Spleen (tissue), 11 donors: ENCODE measurements at regions not wholly inside any gene's neighbourhood (a gene's known extent, or its start where the extent isn't known, plus 50 kb on each side); places are given as distances from the start of the nearest gene placed in this dataset.

Experiments
- DNase-seq: peaks from one replicate; pipeline ENCODE4 v3.0.0-alpha.2; 2020
- H3K27ac ChIP-seq, 8 donors: fragments of 200-600 bp; sonication (generic) in 7 of 8; 1 replicate in 4 of 8; 2 replicates in 4 of 8; pipeline versions ENCODE4 v1.5.0 to v1.8.0; 2016 to 2021; ENCODE audit warnings: inconsistent platforms in 4 of 8, mild to moderate bottlenecking in 4 of 8, moderate library complexity in 1 of 8
- H3K27me3 ChIP-seq, 7 donors: fragments of 200-600 bp; sonication (generic) in 6 of 7; replicated peaks in 1 of 7; 1 replicate in 4 of 7; 2 replicates in 3 of 7; pipeline versions ENCODE4 v1.5.0 to v1.8.0; 2016 to 2021; ENCODE audit warnings: inconsistent platforms in 3 of 7, mild to moderate bottlenecking in 1 of 7
- H3K36me3 ChIP-seq, 6 donors: fragments of 200-600 bp; sonication (generic) in 5 of 6; 1 replicate in 4 of 6; 2 replicates in 2 of 6; pipeline versions ENCODE4 v1.5.0 to v1.8.0; 2016 to 2021; ENCODE audit warnings: inconsistent platforms in 2 of 6
- H3K4me1 ChIP-seq, 6 donors: fragments of 200-600 bp; sonication (generic) in 5 of 6; 1 replicate in 3 of 6; 2 replicates in 3 of 6; pipeline versions ENCODE4 v1.5.0 to v1.8.0; 2016 to 2021; ENCODE audit warnings: inconsistent platforms in 3 of 6
- H3K4me3 ChIP-seq, 8 donors: fragments of 200-600 bp; sonication (generic) in 7 of 8; 1 replicate in 4 of 8; 2 replicates in 4 of 8; pipeline versions ENCODE4 v1.5.0 to v1.8.0; 2016 to 2021; ENCODE audit warnings: inconsistent platforms in 4 of 8, mild to moderate bottlenecking in 4 of 8, moderate library complexity in 2 of 8
- H3K9me3 ChIP-seq, 8 donors: fragments of 200-600 bp; sonication (generic) in 7 of 8; 1 replicate in 4 of 8; 2 replicates in 4 of 8; pipeline versions ENCODE4 v1.5.0 to v1.8.0; 2016 to 2021; ENCODE audit warnings: inconsistent platforms in 4 of 8
- POLR2A ChIP-seq, 3 donors: fragments of 450-650 bp; IDR thresholded peaks; one replicate each; pipeline ENCODE4 v1.5.1; 2017; ENCODE audit warnings: antibody characterized with exemption in 3 of 3, mild to moderate bottlenecking in 1 of 3
- POLR2AphosphoS5 ChIP-seq, 3 donors: sonication (generic); formaldehyde crosslinking; IDR thresholded peaks; one replicate each; pipeline ENCODE4 v1.5.1; 2017; ENCODE audit warnings: antibody characterized with exemption in 3 of 3
- whole genome bisulfite sequencing, 5 donors: extraction: QIAGEN DNeasy Blood & Tissue Kit in 3 of 5; methylation state at CpG; one replicate each; pipeline versions ENCODE4 v1.1.5 to v1.1.7; 2013 to 2018; 5-methylcytosine and 5-hydroxymethylcytosine counted together
- intact Hi-C: fragments of 100-400 bp; cut with DNase I; formaldehyde crosslinking; loops from one replicate; pipeline ENCODE4 v1.15.0; 2023; ENCODE audit warnings: low total_unique reads
- TF ChIP-seq, protein P1 (sequence below), 11 experiments: fragments of 200-600 bp in 7 of 11; fragments of 450-650 bp in 4 of 11; sonication (generic) in 4 of 11; IDR thresholded peaks in 8 of 11; conservative IDR thresholded peaks in 3 of 11; 1 replicate in 7 of 11; 2 replicates in 4 of 11; pipeline versions ENCODE4 v1.4.0 to v1.8.0; 2016 to 2021; ENCODE audit warnings: antibody characterized with exemption in 11 of 11, inconsistent platforms in 4 of 11, mild to moderate bottlenecking in 1 of 11
- donor health status: healthy with polysubstance abuse.
- donor health status: DM: no; HTN: no; CAD: no; lungs with moderate emphysema.
- donor health status: DM: no; HTN: no; CAD: no.
- donor health status: Bipolar disorder and iron deficiency.
- donor health status: healthy.
- donor health status: DM: no; HTN: no; CAD: no.
- donor health status: DM: yes; HTN: yes; CAD: no.

DNA sequence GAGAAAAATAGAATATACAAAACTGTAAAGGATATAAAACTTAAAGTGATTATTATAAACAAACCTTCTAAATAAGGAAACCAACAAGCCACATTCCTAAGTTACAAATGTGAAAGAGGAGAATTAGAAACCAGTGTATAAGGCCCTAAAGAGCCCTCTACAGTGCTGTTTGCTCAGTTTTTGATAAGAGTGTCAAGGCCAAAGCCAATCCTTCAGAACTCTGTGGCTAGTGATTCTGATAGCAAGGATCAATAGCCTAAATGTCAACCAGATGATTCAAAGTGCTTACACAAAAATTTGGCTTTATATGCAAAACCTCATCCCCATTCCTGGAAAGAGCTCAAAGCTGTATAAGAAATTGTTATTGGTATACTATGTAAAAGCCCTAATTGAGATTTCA, 104.6 kb upstream of the HTR1E start:
- DNase-seq, result no peak
- no peak for TF ChIP-seq POLR2A (IDR thresholded peaks at IDR 0.05)
- no peak for TF ChIP-seq POLR2AphosphoS5 (IDR thresholded peaks at IDR 0.05)
- TF ChIP-seq, protein P1, sequence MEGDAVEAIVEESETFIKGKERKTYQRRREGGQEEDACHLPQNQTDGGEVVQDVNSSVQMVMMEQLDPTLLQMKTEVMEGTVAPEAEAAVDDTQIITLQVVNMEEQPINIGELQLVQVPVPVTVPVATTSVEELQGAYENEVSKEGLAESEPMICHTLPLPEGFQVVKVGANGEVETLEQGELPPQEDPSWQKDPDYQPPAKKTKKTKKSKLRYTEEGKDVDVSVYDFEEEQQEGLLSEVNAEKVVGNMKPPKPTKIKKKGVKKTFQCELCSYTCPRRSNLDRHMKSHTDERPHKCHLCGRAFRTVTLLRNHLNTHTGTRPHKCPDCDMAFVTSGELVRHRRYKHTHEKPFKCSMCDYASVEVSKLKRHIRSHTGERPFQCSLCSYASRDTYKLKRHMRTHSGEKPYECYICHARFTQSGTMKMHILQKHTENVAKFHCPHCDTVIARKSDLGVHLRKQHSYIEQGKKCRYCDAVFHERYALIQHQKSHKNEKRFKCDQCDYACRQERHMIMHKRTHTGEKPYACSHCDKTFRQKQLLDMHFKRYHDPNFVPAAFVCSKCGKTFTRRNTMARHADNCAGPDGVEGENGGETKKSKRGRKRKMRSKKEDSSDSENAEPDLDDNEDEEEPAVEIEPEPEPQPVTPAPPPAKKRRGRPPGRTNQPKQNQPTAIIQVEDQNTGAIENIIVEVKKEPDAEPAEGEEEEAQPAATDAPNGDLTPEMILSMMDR (IDR thresholded peaks at IDR 0.05 in 8 of 11, conservative IDR thresholded peaks at IDR 0.05 in 3 of 11), result no peak
- H3K36me3 ChIP-seq, result no peaks in the 10 kb centered on the region
- H3K4me1 ChIP-seq, result no peaks in the 10 kb centered on the region
- H3K4me3 ChIP-seq, result no peak overlapping the region
- H3K27me3 ChIP-seq, result no peaks in the 10 kb centered on the region
- intact Hi-C loops, result no loop called here
- H3K9me3 ChIP-seq, result no peaks in the 10 kb centered on the region
- H3K27ac ChIP-seq, result no peak overlapping the region

DNA sequence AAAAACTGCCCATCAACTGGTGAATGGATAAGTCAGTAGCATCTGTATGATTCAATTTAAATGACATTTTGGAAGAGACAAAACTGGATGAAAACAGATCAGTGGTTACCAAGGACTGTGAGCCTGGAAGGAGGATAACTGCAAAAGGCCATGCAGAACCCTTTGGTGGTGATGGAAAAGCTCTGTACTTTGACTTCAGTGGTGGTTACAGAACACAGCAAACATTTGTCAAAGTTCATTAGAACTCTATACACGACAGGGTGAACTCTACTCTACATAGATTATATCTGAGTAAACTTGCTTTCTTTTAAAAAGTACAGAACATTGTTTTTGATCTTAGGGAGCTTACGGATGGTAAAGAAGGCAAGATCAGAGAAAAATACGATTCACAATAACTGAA, 111.9 kb upstream of the HTR1E start:
- no peak overlapping the region for H3K27ac ChIP-seq
- no peaks in the 10 kb centered on the region for H3K9me3 ChIP-seq
- no peak for DNase-seq
- H3K4me3 ChIP-seq, result no peak overlapping the region
- no peaks in the 10 kb centered on the region for H3K4me1 ChIP-seq
- intact Hi-C loops, result no loop called here
- H3K36me3 ChIP-seq, result no peaks in the 10 kb centered on the region
- WGBS, 5 donors, result 58 to 84% (median 70%) methylated on average over 3 of the region's 3 CpGs
- TF ChIP-seq POLR2A (IDR thresholded peaks at IDR 0.05) (no peak), POLR2AphosphoS5 (IDR thresholded peaks at IDR 0.05) (no peak)
- TF ChIP-seq, protein P1 (IDR thresholded peaks at IDR 0.05 in 8 of 11, conservative IDR thresholded peaks at IDR 0.05 in 3 of 11), result no peak
- no peaks in the 10 kb centered on the region for H3K27me3 ChIP-seq

DNA sequence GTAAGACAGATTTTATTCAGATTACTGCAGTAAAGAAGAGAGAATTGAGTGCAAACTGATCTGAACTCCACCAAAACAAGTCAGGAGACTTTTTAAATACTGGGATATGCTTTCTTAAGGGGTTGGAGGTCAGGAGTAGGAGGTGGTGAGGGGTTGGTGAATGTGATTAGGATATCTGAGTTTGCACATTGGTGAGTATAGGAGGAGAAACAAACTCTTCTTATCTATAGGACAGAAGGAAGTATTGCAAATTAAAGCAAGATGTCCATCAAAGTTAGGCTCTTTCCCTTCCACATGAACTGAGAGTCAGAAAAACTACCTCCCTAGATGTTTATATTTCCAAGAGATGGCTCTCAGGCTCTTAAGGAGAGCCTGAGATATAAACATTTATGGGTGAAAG, 114.6 kb upstream of the HTR1E start:
- intact Hi-C loops, result no loop called here

DNA sequence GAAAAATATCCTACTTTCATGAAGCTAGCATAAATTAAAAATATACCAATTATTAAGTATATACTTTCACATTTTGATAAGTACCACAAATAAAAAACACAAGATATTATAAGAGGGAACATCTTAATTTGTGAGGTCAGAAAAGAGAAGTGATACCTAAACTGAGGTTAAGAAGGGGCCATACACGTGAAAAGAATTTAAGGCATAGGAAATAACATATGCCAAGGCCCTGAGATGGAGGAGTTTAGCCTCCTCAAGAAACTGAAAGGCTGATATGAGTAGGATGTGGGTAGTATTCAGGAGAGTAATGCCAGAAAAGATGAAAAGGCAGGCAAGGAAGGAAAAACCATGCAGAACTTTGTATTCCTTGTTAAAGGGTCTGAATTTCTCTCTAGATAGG, 116.6 kb upstream of the HTR1E start:
- Histone ChIP-seq H3K27me3 (no peaks in the 10 kb centered on the region), H3K9me3 (peaks cover 0 to 9% (median 4%) of the 10 kb centered on the region in 8 donors), H3K4me3 (no peak overlapping the region), H3K36me3 (no peaks in the 10 kb centered on the region), H3K27ac (no peak overlapping the region), H3K4me1 (no peaks in the 10 kb centered on the region)
- TF ChIP-seq, protein P1 (IDR thresholded peaks at IDR 0.05 in 8 of 11, conservative IDR thresholded peaks at IDR 0.05 in 3 of 11), result no peak
- TF ChIP-seq POLR2AphosphoS5 (IDR thresholded peaks at IDR 0.05) (no peak), POLR2A (IDR thresholded peaks at IDR 0.05) (no peak)
- intact Hi-C loops, result no loop called here
- DNase-seq, result no peak
- WGBS, 5 donors, result 13 to 32% (median 25%) methylated on average over 1 of the region's 1 CpG

More for the DNA sequence above, 114.6 kb upstream of the HTR1E start:
- no peaks in the 10 kb centered on the region for H3K27me3 ChIP-seq
- H3K4me3 ChIP-seq, result no peak overlapping the region
- no peak overlapping the region for H3K27ac ChIP-seq
- no peaks in the 10 kb centered on the region for H3K4me1 ChIP-seq
- H3K36me3 ChIP-seq, result no peaks in the 10 kb centered on the region
- H3K9me3 ChIP-seq, result peaks cover 0 to 9% (median 4%) of the 10 kb centered on the region in 8 donors
- TF ChIP-seq POLR2AphosphoS5 (IDR thresholded peaks at IDR 0.05), result no peak
- TF ChIP-seq, protein P1 (IDR thresholded peaks at IDR 0.05 in 8 of 11, conservative IDR thresholded peaks at IDR 0.05 in 3 of 11), result no peak
- no peak for TF ChIP-seq POLR2A (IDR thresholded peaks at IDR 0.05)
- no peak for DNase-seq
